ENCODE measurements at regions not wholly inside any gene's neighbourhood (a gene's known extent, or its start where the extent isn't known, plus 50 kb on each side); places are given as distances from the start of the nearest gene placed in this dataset.

DNA sequence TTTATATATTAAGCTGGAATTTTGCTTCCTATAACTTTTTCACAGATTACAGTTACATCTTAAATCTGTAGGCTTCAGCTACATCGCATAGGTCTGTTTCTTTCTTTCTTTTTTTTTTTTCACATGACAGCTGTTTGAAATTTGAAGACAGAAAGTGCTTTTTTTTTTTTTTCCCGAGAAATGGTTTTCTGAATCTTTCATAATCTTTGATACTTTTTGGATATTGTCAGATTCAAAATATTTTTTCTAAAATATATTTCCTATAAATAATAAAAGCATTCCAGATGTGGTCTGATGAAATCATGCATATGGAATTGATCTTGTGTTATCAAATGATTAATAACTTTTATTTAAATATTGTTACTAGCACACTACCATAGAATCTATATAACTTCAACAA lies 212.2 kb downstream of the TAF11L14 start:
- Histone ChIP-seq H3K79me2 (replicated peaks; ENCODE audit: insufficient read depth) (no peaks in the 10 kb centered on the region), H3K4me2 (no peak overlapping the region), H3K9me2 (ENCODE audit: insufficient read depth) (no peaks in the 10 kb centered on the region), H3F3A (replicated peaks; ENCODE audit: low read depth) (no peaks in the 10 kb centered on the region), H3K36me3 (ENCODE audit: insufficient read depth) (no peaks in the 10 kb centered on the region), H3K27ac (ENCODE audit: low read depth) (no peak overlapping the region), H4K20me1 (replicated peaks; ENCODE audit: insufficient read depth) (no peaks in the 10 kb centered on the region), H3K27me3 (ENCODE audit: insufficient read depth) (no peaks in the 10 kb centered on the region), H3K4me3 (no peak overlapping the region), H2AFZ (no peak overlapping the region), H3K4me1 (ENCODE audit: insufficient read depth) (no peaks in the 10 kb centered on the region)
- TF ChIP-seq ETS1 (IDR thresholded peaks at IDR 0.05) (no peak), CREB1 (CRISPR knock-in tag; IDR thresholded peaks at IDR 0.05; ENCODE audit: low read depth) (no peak), ZNF331 (CRISPR knock-in tag; IDR thresholded peaks at IDR 0.05; ENCODE audit: low read depth) (no peak), REST (IDR thresholded peaks at IDR 0.05; ENCODE audit: unreplicated experiment) (no peak), EZH2phosphoT487 (IDR thresholded peaks at IDR 0.05; ENCODE audit: unreplicated experiment) (no peak), ZNF114 (CRISPR knock-in tag; IDR thresholded peaks at IDR 0.05) (no peak)
- TF ChIP-seq, protein P1, sequence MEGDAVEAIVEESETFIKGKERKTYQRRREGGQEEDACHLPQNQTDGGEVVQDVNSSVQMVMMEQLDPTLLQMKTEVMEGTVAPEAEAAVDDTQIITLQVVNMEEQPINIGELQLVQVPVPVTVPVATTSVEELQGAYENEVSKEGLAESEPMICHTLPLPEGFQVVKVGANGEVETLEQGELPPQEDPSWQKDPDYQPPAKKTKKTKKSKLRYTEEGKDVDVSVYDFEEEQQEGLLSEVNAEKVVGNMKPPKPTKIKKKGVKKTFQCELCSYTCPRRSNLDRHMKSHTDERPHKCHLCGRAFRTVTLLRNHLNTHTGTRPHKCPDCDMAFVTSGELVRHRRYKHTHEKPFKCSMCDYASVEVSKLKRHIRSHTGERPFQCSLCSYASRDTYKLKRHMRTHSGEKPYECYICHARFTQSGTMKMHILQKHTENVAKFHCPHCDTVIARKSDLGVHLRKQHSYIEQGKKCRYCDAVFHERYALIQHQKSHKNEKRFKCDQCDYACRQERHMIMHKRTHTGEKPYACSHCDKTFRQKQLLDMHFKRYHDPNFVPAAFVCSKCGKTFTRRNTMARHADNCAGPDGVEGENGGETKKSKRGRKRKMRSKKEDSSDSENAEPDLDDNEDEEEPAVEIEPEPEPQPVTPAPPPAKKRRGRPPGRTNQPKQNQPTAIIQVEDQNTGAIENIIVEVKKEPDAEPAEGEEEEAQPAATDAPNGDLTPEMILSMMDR (conservative IDR thresholded peaks at IDR 0.05; ENCODE audit: low read depth in 2 of 2): no peak
- DNase-seq (ENCODE audit: low spot score): no peak
- Mint-ChIP-seq H3K27ac (no peak overlapping the region), H3K27me3 (ENCODE audit: insufficient read depth, low read depth, poor library complexity) (peaks cover 1% of the 10 kb centered on the region), H3K4me3 (no peak overlapping the region), H3K4me1 (no peaks in the 10 kb centered on the region), H3K36me3 (ENCODE audit: low read depth) (no peaks in the 10 kb centered on the region), H3K9me3 (peaks cover 4% of the 10 kb centered on the region; the same call in 1 of the 3 replicates)
- ATAC-seq: no peak

DNA sequence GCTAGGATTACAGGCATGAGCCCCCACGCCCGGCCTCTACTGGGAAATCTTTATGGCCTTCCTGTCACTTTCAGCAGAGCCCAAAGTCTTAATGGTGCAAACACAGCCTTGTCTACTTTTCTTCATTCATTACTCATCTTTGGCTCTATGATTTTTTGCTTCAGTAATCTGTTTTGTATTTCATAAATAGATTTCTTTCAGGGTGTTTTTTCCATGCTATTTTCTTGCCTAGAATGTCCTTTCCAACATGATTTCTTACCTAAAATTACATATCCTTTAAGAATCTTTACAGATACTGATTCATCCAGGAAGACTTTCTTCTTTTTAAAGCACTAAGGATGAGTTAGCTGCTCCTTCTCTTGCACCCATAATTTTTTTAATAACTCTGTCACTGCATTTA lies 213.0 kb downstream of the TAF11L14 start:
- Mint-ChIP-seq H3K36me3 (ENCODE audit: low read depth) (no peaks in the 10 kb centered on the region), H3K9me3 (no peaks in the 10 kb centered on the region), H3K4me1 (no peaks in the 10 kb centered on the region), H3K4me3 (no peak overlapping the region), H3K27me3 (ENCODE audit: insufficient read depth, low read depth, poor library complexity) (peaks cover 1% of the 10 kb centered on the region), H3K27ac (no peak overlapping the region)
- H3F3A ChIP-seq (replicated peaks; ENCODE audit: low read depth): no peaks in the 10 kb centered on the region
- no peaks in the 10 kb centered on the region for H3K27me3 ChIP-seq (ENCODE audit: insufficient read depth)
- TF ChIP-seq ZNF331 (CRISPR knock-in tag; IDR thresholded peaks at IDR 0.05; ENCODE audit: low read depth): no peak
- TF ChIP-seq CREB1 (CRISPR knock-in tag; IDR thresholded peaks at IDR 0.05; ENCODE audit: low read depth): no peak
- no peak for TF ChIP-seq STAT1 (IDR thresholded peaks at IDR 0.05; ENCODE audit: unreplicated experiment)
- DNase-seq (ENCODE audit: low spot score) (no peak), ATAC-seq (no peak)
- no peak overlapping the region for H3K4me2 ChIP-seq
- H3K9me2 ChIP-seq (ENCODE audit: insufficient read depth): no peaks in the 10 kb centered on the region
- no peak overlapping the region for H2AFZ ChIP-seq
- H3K79me2 ChIP-seq (replicated peaks; ENCODE audit: insufficient read depth): no peaks in the 10 kb centered on the region
- H3K27ac ChIP-seq (ENCODE audit: low read depth): no peak overlapping the region
- H3K4me3 ChIP-seq: no peak overlapping the region
- H3K4me1 ChIP-seq (ENCODE audit: insufficient read depth): no peaks in the 10 kb centered on the region
- H4K20me1 ChIP-seq (replicated peaks; ENCODE audit: insufficient read depth): no peaks in the 10 kb centered on the region
- no peaks in the 10 kb centered on the region for H3K36me3 ChIP-seq (ENCODE audit: insufficient read depth)
